HFF-Myc (cell line): ENCODE measurements at regions not wholly inside any gene's neighbourhood (a gene's known extent, or its start where the extent isn't known, plus 50 kb on each side); places are given as distances from the start of the nearest gene placed in this dataset.

ENCODE experiments used
- DNase-seq: peaks from one replicate; pipeline ENCODE4 v3.0.0-alpha.2; 2011; ENCODE audit warnings: low read depth; ENCODE audit errors: extremely low read depth
- H3K4me3 ChIP-seq: replicated peaks from 2 replicates; pipeline ENCODE4 v1.5.1; 2011; ENCODE audit warnings: low read depth, mild to moderate bottlenecking, control low read depth, low read length
- CTCF ChIP-seq: IDR thresholded peaks from 2 replicates; pipeline ENCODE4 v1.5.1; 2012; ENCODE audit warnings: mild to moderate bottlenecking, low read depth, low read length, control low read depth; ENCODE audit errors: missing control alignments

- no peak for DNase-seq
- H3K4me3 ChIP-seq = no peak overlapping the region
- TF ChIP-seq CTCF = no peak
Observed at GRCh38 chrX:78437621-78438020, 110.2 kb upstream of the CYSLTR1 start.

- no peak overlapping the region for H3K4me3 ChIP-seq
- TF ChIP-seq CTCF = no peak
- no peak for DNase-seq
Observed at GRCh38 chrX:78429172-78429571, 101.8 kb upstream of the CYSLTR1 start.

GRCh38 chrX:78388663-78389062, 61.3 kb upstream of the CYSLTR1 start:
- H3K4me3 ChIP-seq = no peak overlapping the region
- no peak for TF ChIP-seq CTCF

GRCh38 chrX:78387364-78387763, 60.0 kb upstream of the CYSLTR1 start:
- no peak for TF ChIP-seq CTCF
- no peak for DNase-seq
- no peak overlapping the region for H3K4me3 ChIP-seq

More at GRCh38 chrX:78388663-78389062, 61.3 kb upstream of the CYSLTR1 start:
- no peak for DNase-seq

- no peak overlapping the region for H3K4me3 ChIP-seq
- TF ChIP-seq CTCF = no peak
- DNase-seq = no peak
Observed at GRCh38 chrX:78384486-78384885, 57.1 kb upstream of the CYSLTR1 start.

GRCh38 chrX:78383594-78383993, 56.2 kb upstream of the CYSLTR1 start:
- TF ChIP-seq CTCF = no peak
- no peak overlapping the region for H3K4me3 ChIP-seq
- no peak for DNase-seq

- no peak for DNase-seq
- H3K4me3 ChIP-seq = no peak overlapping the region
Observed at GRCh38 chrX:78378476-78379115, 51.2 kb upstream of the CYSLTR1 start.

More at GRCh38 chrX:78378476-78379115, 51.2 kb upstream of the CYSLTR1 start:
- TF ChIP-seq CTCF = no peak
